Astrocyte of the spinal cord (primary cell): ENCODE measurements at regions not wholly inside any gene's neighbourhood (a gene's known extent, or its start where the extent isn't known, plus 50 kb on each side); places are given as distances from the start of the nearest gene placed in this dataset.
"Not testable (repeated sequence)": the region's sequence is repeated elsewhere in the genome, so short reads cannot be mapped to it uniquely, and the experiment has no call there.

Source experiments
- DNase-seq: peaks from one replicate; pipeline ENCODE4 v3.0.0; 2011; ENCODE audit warnings: low read depth, low spot score
- H3K4me3 ChIP-seq: 2 replicates; pipeline ENCODE4 v1.5.1; 2011; ENCODE audit warnings: low read depth, mild to moderate bottlenecking, low read length, moderate library complexity
- in situ Hi-C: cut with HindIII; loops from 2 replicates; pipeline ENCODE4 v1.10.0; 2017; ENCODE audit warnings: low sequenced_read_pairs
- TF ChIP-seq, protein P1 (sequence below): IDR thresholded peaks from 2 replicates; pipeline ENCODE4 v1.5.1; 2012; ENCODE audit warnings: low read depth, mild to moderate bottlenecking, low read length, inconsistent platforms

- in situ Hi-C loops: no loop called here
- no peak for DNase-seq
- H3K4me3 ChIP-seq: no peak overlapping the region
- TF ChIP-seq, protein P1, sequence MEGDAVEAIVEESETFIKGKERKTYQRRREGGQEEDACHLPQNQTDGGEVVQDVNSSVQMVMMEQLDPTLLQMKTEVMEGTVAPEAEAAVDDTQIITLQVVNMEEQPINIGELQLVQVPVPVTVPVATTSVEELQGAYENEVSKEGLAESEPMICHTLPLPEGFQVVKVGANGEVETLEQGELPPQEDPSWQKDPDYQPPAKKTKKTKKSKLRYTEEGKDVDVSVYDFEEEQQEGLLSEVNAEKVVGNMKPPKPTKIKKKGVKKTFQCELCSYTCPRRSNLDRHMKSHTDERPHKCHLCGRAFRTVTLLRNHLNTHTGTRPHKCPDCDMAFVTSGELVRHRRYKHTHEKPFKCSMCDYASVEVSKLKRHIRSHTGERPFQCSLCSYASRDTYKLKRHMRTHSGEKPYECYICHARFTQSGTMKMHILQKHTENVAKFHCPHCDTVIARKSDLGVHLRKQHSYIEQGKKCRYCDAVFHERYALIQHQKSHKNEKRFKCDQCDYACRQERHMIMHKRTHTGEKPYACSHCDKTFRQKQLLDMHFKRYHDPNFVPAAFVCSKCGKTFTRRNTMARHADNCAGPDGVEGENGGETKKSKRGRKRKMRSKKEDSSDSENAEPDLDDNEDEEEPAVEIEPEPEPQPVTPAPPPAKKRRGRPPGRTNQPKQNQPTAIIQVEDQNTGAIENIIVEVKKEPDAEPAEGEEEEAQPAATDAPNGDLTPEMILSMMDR: no peak
These were observed 64.9 kb upstream of the MYO3A start for GRCh38 chr10:25869067-25869591.

GRCh38 chr10:25869609-25870008 lies 64.4 kb upstream of the MYO3A start:
- H3K4me3 ChIP-seq: no peak overlapping the region
- TF ChIP-seq, protein P1: no peak
- no peak for DNase-seq
- in situ Hi-C loops: no loop called here

- DNase-seq, in situ Hi-C loops, H3K4me3 ChIP-seq: not testable (repeated sequence)
These were observed 59.6 kb upstream of the MYO3A start for GRCh38 chr10:25874402-25874801.

GRCh38 chr10:25875556-25876165 lies 58.4 kb upstream of the MYO3A start:
- TF ChIP-seq, protein P1: peak; percentile 90
- peak; percentile 51 for DNase-seq
- in situ Hi-C loops: no loop called here
- no peak overlapping the region for H3K4me3 ChIP-seq

DNA sequence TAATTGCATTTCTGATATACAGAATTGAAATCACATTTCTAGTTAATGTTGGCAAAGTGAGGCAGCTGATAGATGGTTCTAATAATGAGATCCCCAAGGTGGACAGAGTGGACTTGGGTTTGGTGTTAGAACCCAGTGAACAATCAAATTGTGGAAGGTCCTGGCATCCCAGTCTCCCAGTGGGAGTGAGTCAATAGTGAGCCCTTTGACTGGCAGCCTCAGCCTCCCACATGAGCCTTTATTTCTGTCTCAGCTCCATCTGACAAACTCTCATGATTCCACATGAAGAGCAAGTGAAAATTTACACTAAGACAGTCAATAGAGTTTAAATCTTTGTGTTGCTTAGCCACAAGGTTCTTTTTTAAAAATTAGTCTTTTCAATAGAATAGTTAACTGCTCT lies 56.7 kb upstream of the MYO3A start:
- in situ Hi-C loops: no loop called here
- DNase-seq: no peak
- no peak overlapping the region for H3K4me3 ChIP-seq
- TF ChIP-seq, protein P1: no peak
